ENCODE measurements at regions not wholly inside any gene's neighbourhood (a gene's known extent, or its start where the extent isn't known, plus 50 kb on each side); places are given as distances from the start of the nearest gene placed in this dataset.

GRCh38 chr6:141218583-141218982 lies 914.1 kb upstream of the GJE1 start (continued):
- TF ChIP-seq MXD1 (CRISPR knock-in tag; IDR thresholded peaks at IDR 0.05; ENCODE audit: borderline replicate concordance, poor library complexity, severe bottlenecking), result no peak
- no peak for TF ChIP-seq ZNF696 (CRISPR knock-in tag; conservative IDR thresholded peaks at IDR 0.05)
- TF ChIP-seq ZNF133 (CRISPR knock-in tag; IDR thresholded peaks at IDR 0.05), result no peak
- no peak for TF ChIP-seq CBX3 (IDR thresholded peaks at IDR 0.05; ENCODE audit: borderline replicate concordance in 1 of 2, low read length in 2 of 2)

- Histone ChIP-seq H2AFZ (ENCODE audit: low read depth, low read length) (no peak overlapping the region), H3K4me1 (replicated peaks in 1 of 2; ENCODE audit: control insufficient read depth in 2 of 2, insufficient read depth in 2 of 2, low read length in 2 of 2) (no peaks in the 10 kb centered on the region), H3K36me3 (ENCODE audit: control insufficient read depth, insufficient read depth, low read length) (no peaks in the 10 kb centered on the region), H3K79me2 (ENCODE audit: control insufficient read depth, insufficient read depth, low read length) (no peaks in the 10 kb centered on the region), H3K27ac (ENCODE audit: extremely low read depth, low read depth, low read length) (no peak overlapping the region), H3K9ac (ENCODE audit: insufficient read depth in 1 of 2, low read depth in 2 of 2, low read length in 2 of 2) (no peak overlapping the region), H3K4me2 (ENCODE audit: insufficient read depth, low read length) (no peak overlapping the region), H3K4me3 (no peak overlapping the region), H3K9me3 (replicated peaks; ENCODE audit: control insufficient read depth, insufficient read depth, low read depth, low read length) (no peaks in the 10 kb centered on the region), H3K9me1 (ENCODE audit: control insufficient read depth, insufficient read depth, low read length) (no peaks in the 10 kb centered on the region), H3K27me3 (ENCODE audit: control insufficient read depth in 2 of 2, insufficient read depth in 2 of 2, low read length in 2 of 2) (no peaks in the 10 kb centered on the region), H4K20me1 (replicated peaks; ENCODE audit: control insufficient read depth, insufficient read depth, low read length) (no peaks in the 10 kb centered on the region)
- POLR2A ChIA-PET, result no interaction called here
- BruUV-seq (replicated peaks), result no TSS peak
- ATAC-seq (no peak), DNase-seq (ENCODE audit: extremely low read depth in 1 of 4, low spot score in 3 of 4) (no peak), FAIRE-seq (no peak)
- intact Hi-C loops (cut with micrococcal nuclease), result no loop called here
- CTCF ChIA-PET (ENCODE audit: low intra/inter-chr PET ratio), result no interaction called here
- in situ Hi-C loops (cut with MboI), result no loop called here
- TF ChIP-seq ETS1 (conservative IDR thresholded peaks at IDR 0.05; ENCODE audit: control insufficient read depth, low read depth, low read length) (no peak), ZNF140 (CRISPR knock-in tag; IDR thresholded peaks at IDR 0.05) (no peak), MXD1 (CRISPR knock-in tag; IDR thresholded peaks at IDR 0.05; ENCODE audit: borderline replicate concordance, poor library complexity, severe bottlenecking) (no peak), ZNF764 (CRISPR knock-in tag; IDR thresholded peaks at IDR 0.05; ENCODE audit: low read depth) (no peak), THRB (CRISPR knock-in tag; conservative IDR thresholded peaks at IDR 0.05) (no peak), GTF3C2 (IDR thresholded peaks at IDR 0.05; ENCODE audit: borderline replicate concordance, extremely low read depth, insufficient read length) (no peak), ZNF695 (CRISPR knock-in tag; IDR thresholded peaks at IDR 0.05) (no peak)
Measured at GRCh38 chr6:141216726-141217125, 916.0 kb upstream of the GJE1 start.

Data from K562 (cell line).